HG02852 (cell line): ENCODE measurements at regions not wholly inside any gene's neighbourhood (a gene's known extent, or its start where the extent isn't known, plus 50 kb on each side); places are given as distances from the start of the nearest gene placed in this dataset.
"Not testable (repeated sequence)": the region's sequence is repeated elsewhere in the genome, so short reads cannot be mapped to it uniquely, and the experiment has no call there.

Source experiments
- ATAC-seq: cut with Tn5 transposase; IDR thresholded peaks from one replicate; pipeline ENCODE4 v1.9.1; 2021; ENCODE audit warnings: mild to moderate bottlenecking, moderate library complexity; ENCODE audit not compliant: unreplicated experiment

- ATAC-seq, result no peak
These were observed 230.3 kb downstream of the DAD1 start for GRCh38 chr14:22358726-22359125.

GRCh38 chr14:22349281-22349680 lies 239.7 kb downstream of the DAD1 start:
- ATAC-seq, result not testable (repeated sequence)

- ATAC-seq, result no peak
These were observed 244.4 kb downstream of the DAD1 start for GRCh38 chr14:22344673-22345072.

GRCh38 chr14:22344209-22344608 lies 244.8 kb downstream of the DAD1 start:
- not testable (repeated sequence) for ATAC-seq

GRCh38 chr14:22341049-22341448 lies 248.0 kb downstream of the DAD1 start:
- no peak for ATAC-seq

GRCh38 chr14:22338917-22339715 lies 249.9 kb downstream of the DAD1 start:
- no peak for ATAC-seq

- no peak for ATAC-seq
These were observed 250.6 kb downstream of the DAD1 start for GRCh38 chr14:22338381-22338780.

- no peak for ATAC-seq
These were observed 251.1 kb downstream of the DAD1 start for GRCh38 chr14:22337938-22338337.

- ATAC-seq, result no peak
These were observed 251.5 kb downstream of the DAD1 start for GRCh38 chr14:22337521-22337920.

- ATAC-seq, result no peak
These were observed 253.0 kb downstream of the DAD1 start for GRCh38 chr14:22336031-22336430.

- ATAC-seq, result no peak
These were observed 254.4 kb downstream of the DAD1 start for GRCh38 chr14:22334627-22335026.

GRCh38 chr14:22334275-22334577 lies 254.8 kb downstream of the DAD1 start:
- ATAC-seq, result no peak

- no peak for ATAC-seq
These were observed 255.4 kb downstream of the DAD1 start for GRCh38 chr14:22333422-22334274.

GRCh38 chr14:22332686-22333421 lies 256.2 kb downstream of the DAD1 start:
- ATAC-seq, result no peak

GRCh38 chr14:22329371-22329770 lies 259.7 kb downstream of the DAD1 start:
- no peak for ATAC-seq

GRCh38 chr14:22325676-22326400 lies 263.2 kb downstream of the DAD1 start:
- no peak for ATAC-seq

- no peak for ATAC-seq
These were observed 268.7 kb downstream of the DAD1 start for GRCh38 chr14:22320362-22320750.

GRCh38 chr14:22319526-22320361 lies 269.3 kb downstream of the DAD1 start:
- ATAC-seq, result peak; percentile 51

GRCh38 chr14:22318951-22319350 lies 270.1 kb downstream of the DAD1 start:
- no peak for ATAC-seq

- no peak for ATAC-seq
These were observed 272.6 kb downstream of the DAD1 start for GRCh38 chr14:22316473-22316872.
